ENCODE measurements at regions not wholly inside any gene's neighbourhood (a gene's known extent, or its start where the extent isn't known, plus 50 kb on each side); places are given as distances from the start of the nearest gene placed in this dataset.

DNA sequence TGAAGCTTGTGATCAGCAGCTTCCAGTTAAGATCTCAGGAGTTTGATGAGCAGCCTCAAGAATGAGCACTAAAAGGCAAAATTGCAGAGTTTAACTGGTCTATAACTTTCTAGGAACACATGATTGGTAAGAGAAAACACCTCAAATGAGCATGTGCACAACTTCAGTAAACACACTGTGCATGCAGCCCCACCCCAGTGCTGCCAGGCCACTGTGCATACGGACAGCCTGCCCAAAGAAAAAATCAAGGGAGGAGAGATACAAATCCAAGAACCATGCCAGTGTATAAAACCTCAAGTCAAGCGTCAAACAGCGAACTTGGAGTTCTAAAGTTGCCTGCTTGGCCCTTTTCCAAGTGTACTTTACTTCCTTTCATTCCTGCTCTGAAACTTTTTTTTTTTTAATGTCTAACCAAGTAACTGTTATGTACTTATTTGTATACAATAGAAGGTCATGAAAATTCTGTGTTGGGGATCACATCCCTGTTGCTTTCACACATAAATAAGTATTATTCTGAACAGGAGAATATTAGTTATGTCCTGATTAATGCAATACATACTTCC lies 125.6 kb upstream of the TSLP start:
- TF ChIP-seq ZNF8 (CRISPR knock-in tag; IDR thresholded peaks at IDR 0.05) (no peak), SNAI2 (CRISPR knock-in tag; IDR thresholded peaks at IDR 0.05) (no peak), ZNF70 (CRISPR knock-in tag; IDR thresholded peaks at IDR 0.05) (no peak), RARB (CRISPR knock-in tag; IDR thresholded peaks at IDR 0.05) (no peak), OSR1 (CRISPR knock-in tag; IDR thresholded peaks at IDR 0.05) (no peak), PATZ1 (CRISPR knock-in tag; IDR thresholded peaks at IDR 0.05; ENCODE audit: borderline replicate concordance) (no peak), GLIS3 (CRISPR knock-in tag; IDR thresholded peaks at IDR 0.05) (no peak), ZFP30 (CRISPR knock-in tag; IDR thresholded peaks at IDR 0.05) (no peak), ZC3H10 (CRISPR knock-in tag; IDR thresholded peaks at IDR 0.05) (no peak), ESRRG (CRISPR knock-in tag; IDR thresholded peaks at IDR 0.05) (no peak), TOX (CRISPR knock-in tag; IDR thresholded peaks at IDR 0.05; ENCODE audit: borderline replicate concordance) (no peak)
- TF ChIP-seq, protein P1, sequence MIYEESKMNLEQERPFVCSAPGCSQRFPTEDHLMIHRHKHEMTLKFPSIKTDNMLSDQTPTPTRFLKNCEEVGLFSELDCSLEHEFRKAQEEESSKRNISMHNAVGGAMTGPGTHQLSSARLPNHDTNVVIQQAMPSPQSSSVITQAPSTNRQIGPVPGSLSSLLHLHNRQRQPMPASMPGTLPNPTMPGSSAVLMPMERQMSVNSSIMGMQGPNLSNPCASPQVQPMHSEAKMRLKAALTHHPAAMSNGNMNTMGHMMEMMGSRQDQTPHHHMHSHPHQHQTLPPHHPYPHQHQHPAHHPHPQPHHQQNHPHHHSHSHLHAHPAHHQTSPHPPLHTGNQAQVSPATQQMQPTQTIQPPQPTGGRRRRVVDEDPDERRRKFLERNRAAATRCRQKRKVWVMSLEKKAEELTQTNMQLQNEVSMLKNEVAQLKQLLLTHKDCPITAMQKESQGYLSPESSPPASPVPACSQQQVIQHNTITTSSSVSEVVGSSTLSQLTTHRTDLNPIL (CRISPR knock-in tag; IDR thresholded peaks at IDR 0.05; ENCODE audit: low read depth): no peak
- ATAC-seq: no peak

DNA sequence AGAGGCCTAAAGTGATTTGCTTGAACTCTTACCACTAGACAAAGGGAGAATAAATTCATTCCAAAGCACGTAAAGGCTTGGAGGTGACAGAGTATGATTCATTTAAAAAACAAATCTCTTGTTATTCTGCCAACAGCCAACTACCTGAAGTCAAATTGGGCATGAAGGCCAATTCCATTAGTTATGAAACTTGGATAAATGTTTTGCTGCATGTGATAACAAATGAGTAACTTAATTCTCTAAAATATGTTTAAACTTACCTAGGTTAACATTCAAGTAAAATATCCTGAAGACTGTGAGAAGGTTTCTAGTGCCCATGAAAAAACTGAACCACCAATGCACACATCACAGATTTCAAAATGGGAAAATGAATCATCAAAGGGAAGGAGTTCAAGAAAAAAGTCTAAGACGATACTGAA lies 120.1 kb upstream of the TSLP start:
- no peak for ATAC-seq
- TF ChIP-seq ESRRG (CRISPR knock-in tag; IDR thresholded peaks at IDR 0.05) (no peak), ZNF565 (CRISPR knock-in tag; conservative IDR thresholded peaks at IDR 0.05; ENCODE audit: low read depth) (no peak), SNAI2 (CRISPR knock-in tag; IDR thresholded peaks at IDR 0.05) (no peak), TCF4 (CRISPR knock-in tag; IDR thresholded peaks at IDR 0.05; ENCODE audit: borderline replicate concordance) (no peak), GLIS3 (CRISPR knock-in tag; IDR thresholded peaks at IDR 0.05) (no peak)
- TF ChIP-seq, protein P2, sequence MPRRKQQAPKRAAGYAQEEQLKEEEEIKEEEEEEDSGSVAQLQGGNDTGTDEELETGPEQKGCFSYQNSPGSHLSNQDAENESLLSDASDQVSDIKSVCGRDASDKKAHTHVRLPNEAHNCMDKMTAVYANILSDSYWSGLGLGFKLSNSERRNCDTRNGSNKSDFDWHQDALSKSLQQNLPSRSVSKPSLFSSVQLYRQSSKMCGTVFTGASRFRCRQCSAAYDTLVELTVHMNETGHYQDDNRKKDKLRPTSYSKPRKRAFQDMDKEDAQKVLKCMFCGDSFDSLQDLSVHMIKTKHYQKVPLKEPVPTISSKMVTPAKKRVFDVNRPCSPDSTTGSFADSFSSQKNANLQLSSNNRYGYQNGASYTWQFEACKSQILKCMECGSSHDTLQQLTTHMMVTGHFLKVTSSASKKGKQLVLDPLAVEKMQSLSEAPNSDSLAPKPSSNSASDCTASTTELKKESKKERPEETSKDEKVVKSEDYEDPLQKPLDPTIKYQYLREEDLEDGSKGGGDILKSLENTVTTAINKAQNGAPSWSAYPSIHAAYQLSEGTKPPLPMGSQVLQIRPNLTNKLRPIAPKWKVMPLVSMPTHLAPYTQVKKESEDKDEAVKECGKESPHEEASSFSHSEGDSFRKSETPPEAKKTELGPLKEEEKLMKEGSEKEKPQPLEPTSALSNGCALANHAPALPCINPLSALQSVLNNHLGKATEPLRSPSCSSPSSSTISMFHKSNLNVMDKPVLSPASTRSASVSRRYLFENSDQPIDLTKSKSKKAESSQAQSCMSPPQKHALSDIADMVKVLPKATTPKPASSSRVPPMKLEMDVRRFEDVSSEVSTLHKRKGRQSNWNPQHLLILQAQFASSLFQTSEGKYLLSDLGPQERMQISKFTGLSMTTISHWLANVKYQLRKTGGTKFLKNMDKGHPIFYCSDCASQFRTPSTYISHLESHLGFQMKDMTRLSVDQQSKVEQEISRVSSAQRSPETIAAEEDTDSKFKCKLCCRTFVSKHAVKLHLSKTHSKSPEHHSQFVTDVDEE (CRISPR knock-in tag; IDR thresholded peaks at IDR 0.05): no peak

DNA sequence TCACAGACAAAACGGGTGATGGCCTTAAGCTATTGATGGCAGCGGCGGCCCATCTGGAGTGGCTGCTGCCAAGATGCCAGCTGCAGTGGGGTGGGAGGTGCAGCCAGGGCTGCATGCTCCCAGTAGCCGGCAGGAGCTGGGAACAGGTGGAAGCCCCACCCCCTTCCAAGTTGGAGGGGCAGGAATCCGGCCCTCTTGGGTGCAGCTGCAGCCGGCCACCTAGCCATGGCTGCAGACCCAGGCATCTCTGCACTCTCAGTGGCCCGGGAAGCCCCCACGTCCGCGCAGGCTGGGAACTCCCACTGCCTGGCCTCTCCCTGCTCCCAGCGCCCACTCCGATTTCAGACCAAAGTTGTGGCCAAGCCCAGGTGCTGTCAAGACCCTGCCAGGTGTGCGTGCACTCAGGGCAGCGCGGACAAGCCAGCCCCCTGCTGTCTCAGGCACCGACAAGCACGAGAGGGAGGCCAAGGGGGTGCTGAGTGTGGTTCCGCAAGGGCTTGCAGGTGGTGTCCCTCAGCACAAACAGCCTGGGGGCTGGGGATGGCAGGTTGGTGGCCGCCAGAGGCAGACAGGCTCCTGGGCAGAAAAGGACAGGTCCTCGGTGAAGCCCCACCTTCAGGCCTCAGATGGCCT lies 115.1 kb upstream of the TSLP start:
- TF ChIP-seq ZNF8 (CRISPR knock-in tag; IDR thresholded peaks at IDR 0.05) (no peak), ARNTL (CRISPR knock-in tag; IDR thresholded peaks at IDR 0.05; ENCODE audit: borderline replicate concordance, low read depth) (no peak), TOX (CRISPR knock-in tag; IDR thresholded peaks at IDR 0.05; ENCODE audit: borderline replicate concordance) (no peak), ISL1 (CRISPR knock-in tag; IDR thresholded peaks at IDR 0.05) (no peak), TCF4 (CRISPR knock-in tag; IDR thresholded peaks at IDR 0.05; ENCODE audit: borderline replicate concordance) (no peak), PPARA (CRISPR knock-in tag; IDR thresholded peaks at IDR 0.05; ENCODE audit: borderline replicate concordance) (no peak), ZFP3 (CRISPR knock-in tag; IDR thresholded peaks at IDR 0.05) (no peak), ZC3H10 (CRISPR knock-in tag; IDR thresholded peaks at IDR 0.05) (no peak), RARB (CRISPR knock-in tag; IDR thresholded peaks at IDR 0.05) (no peak), CSDC2 (CRISPR knock-in tag; IDR thresholded peaks at IDR 0.05) (no peak), PATZ1 (CRISPR knock-in tag; IDR thresholded peaks at IDR 0.05; ENCODE audit: borderline replicate concordance) (no peak), ZNF565 (CRISPR knock-in tag; conservative IDR thresholded peaks at IDR 0.05; ENCODE audit: low read depth) (no peak), ZFP30 (CRISPR knock-in tag; IDR thresholded peaks at IDR 0.05) (no peak), OSR1 (CRISPR knock-in tag; IDR thresholded peaks at IDR 0.05) (no peak), BACH2 (CRISPR knock-in tag; IDR thresholded peaks at IDR 0.05; ENCODE audit: borderline replicate concordance) (no peak), ESRRG (CRISPR knock-in tag; IDR thresholded peaks at IDR 0.05) (no peak)
- TF ChIP-seq, protein P3, sequence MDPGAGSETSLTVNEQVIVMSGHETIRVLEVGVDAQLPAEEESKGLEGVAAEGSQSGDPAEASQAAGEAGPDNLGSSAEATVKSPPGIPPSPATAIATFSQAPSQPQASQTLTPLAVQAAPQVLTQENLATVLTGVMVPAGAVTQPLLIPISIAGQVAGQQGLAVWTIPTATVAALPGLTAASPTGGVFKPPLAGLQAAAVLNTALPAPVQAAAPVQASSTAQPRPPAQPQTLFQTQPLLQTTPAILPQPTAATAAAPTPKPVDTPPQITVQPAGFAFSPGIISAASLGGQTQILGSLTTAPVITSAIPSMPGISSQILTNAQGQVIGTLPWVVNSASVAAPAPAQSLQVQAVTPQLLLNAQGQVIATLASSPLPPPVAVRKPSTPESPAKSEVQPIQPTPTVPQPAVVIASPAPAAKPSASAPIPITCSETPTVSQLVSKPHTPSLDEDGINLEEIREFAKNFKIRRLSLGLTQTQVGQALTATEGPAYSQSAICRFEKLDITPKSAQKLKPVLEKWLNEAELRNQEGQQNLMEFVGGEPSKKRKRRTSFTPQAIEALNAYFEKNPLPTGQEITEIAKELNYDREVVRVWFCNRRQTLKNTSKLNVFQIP (CRISPR knock-in tag; IDR thresholded peaks at IDR 0.05; ENCODE audit: borderline replicate concordance, low read depth): no peak
- ATAC-seq: no peak

Data from SK-N-SH treated with all-trans-retinoic acid at 6 μM for 48 hours (cell line).